ENCODE measurements at regions not wholly inside any gene's neighbourhood (a gene's known extent, or its start where the extent isn't known, plus 50 kb on each side); places are given as distances from the start of the nearest gene placed in this dataset.
A peak's percentile ranks its signal among the peaks of the same experiment; 100 is the strongest.

DNA sequence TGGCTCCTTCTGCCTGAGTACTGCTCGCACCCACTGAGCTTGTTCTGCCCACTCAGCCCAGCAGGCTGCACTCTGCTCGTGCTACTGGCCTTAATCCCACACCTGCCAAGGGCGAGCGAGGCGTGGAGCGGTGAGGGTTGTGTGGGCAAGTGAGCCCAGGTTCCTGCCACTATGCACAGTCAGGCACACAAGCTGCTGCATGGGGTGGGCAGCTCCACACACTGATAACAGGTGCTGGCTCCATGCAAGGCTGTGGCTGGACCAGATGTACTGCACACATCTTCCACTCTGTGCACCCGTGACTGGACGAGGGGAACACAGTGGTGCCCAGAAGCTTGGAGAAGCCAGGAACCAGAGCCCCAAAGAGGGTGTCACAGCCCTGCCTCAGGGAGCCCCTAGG lies 184.3 kb upstream of the NUDT6 start:
- H3K27me3 ChIP-seq (ENCODE audit: control insufficient read depth, insufficient read depth, low read length) = no peaks in the 10 kb centered on the region
- H3K4me1 ChIP-seq (ENCODE audit: control insufficient read depth, insufficient read depth, low read length) = peaks cover 12% of the 10 kb centered on the region
- no peak overlapping the region for H3K9ac ChIP-seq (ENCODE audit: low read length)
- no peak overlapping the region for H3K27ac ChIP-seq (ENCODE audit: low read depth, low read length)
- no peaks in the 10 kb centered on the region for H3K36me3 ChIP-seq (ENCODE audit: control insufficient read depth, insufficient read depth, low read length)
- no peak overlapping the region for H3K4me3 ChIP-seq (ENCODE audit: low read length)

- H3K4me1 ChIP-seq (ENCODE audit: control insufficient read depth, insufficient read depth, low read length) = peaks cover 14% of the 10 kb centered on the region
Measured at GRCh38 chr4:123107444-123108252, 185.3 kb upstream of the NUDT6 start.

DNA sequence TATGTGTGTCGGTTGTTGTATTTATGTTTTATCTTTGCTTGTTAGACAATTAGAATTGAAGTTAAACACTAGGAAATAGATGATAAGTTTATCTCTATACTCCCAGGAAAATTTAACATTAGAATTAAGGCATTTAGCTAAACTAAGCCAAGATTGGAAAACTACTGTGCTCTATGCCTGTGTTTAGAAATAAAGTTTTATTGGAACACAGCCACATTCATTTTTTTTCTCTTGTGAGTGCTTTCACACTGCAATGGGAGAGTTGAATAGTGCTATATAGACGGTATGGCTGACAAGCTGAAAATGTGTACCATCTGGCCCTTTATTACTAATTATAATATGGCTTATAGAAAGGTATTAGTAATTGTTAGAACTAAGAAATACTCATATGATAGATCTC lies 186.7 kb upstream of the NUDT6 start:
- Histone ChIP-seq H3K9ac (ENCODE audit: low read length) (no peak overlapping the region), H3K36me3 (ENCODE audit: control insufficient read depth, insufficient read depth, low read length) (peaks cover 2% of the 10 kb centered on the region), H3K27me3 (ENCODE audit: control insufficient read depth, insufficient read depth, low read length) (no peaks in the 10 kb centered on the region), H3K4me1 (ENCODE audit: control insufficient read depth, insufficient read depth, low read length) (peaks cover 9% of the 10 kb centered on the region), H3K4me3 (ENCODE audit: low read length) (no peak overlapping the region), H3K27ac (ENCODE audit: low read depth, low read length) (no peak overlapping the region)

More at GRCh38 chr4:123107444-123108252, 185.3 kb upstream of the NUDT6 start:
- no peaks in the 10 kb centered on the region for H3K27me3 ChIP-seq (ENCODE audit: control insufficient read depth, insufficient read depth, low read length)
- H3K9ac ChIP-seq (ENCODE audit: low read length) = no peak overlapping the region
- H3K36me3 ChIP-seq (ENCODE audit: control insufficient read depth, insufficient read depth, low read length) = no peaks in the 10 kb centered on the region
- no peak overlapping the region for H3K4me3 ChIP-seq (ENCODE audit: low read length)
- H3K27ac ChIP-seq (ENCODE audit: low read depth, low read length) = no peak overlapping the region

- Histone ChIP-seq H3K36me3 (ENCODE audit: control insufficient read depth, insufficient read depth, low read length) (peaks cover 3% of the 10 kb centered on the region), H3K27me3 (ENCODE audit: control insufficient read depth, insufficient read depth, low read length) (no peaks in the 10 kb centered on the region), H3K9ac (ENCODE audit: low read length) (no peak overlapping the region), H3K4me3 (ENCODE audit: low read length) (no peak overlapping the region), H3K4me1 (ENCODE audit: control insufficient read depth, insufficient read depth, low read length) (peaks cover 9% of the 10 kb centered on the region), H3K27ac (ENCODE audit: low read depth, low read length) (no peak overlapping the region)
Measured at GRCh38 chr4:123110147-123110546, 187.8 kb upstream of the NUDT6 start.

- no peaks in the 10 kb centered on the region for H3K27me3 ChIP-seq (ENCODE audit: control insufficient read depth, insufficient read depth, low read length)
- H3K36me3 ChIP-seq (ENCODE audit: control insufficient read depth, insufficient read depth, low read length) = peaks cover 3% of the 10 kb centered on the region
- H3K4me1 ChIP-seq (ENCODE audit: control insufficient read depth, insufficient read depth, low read length) = peaks cover 9% of the 10 kb centered on the region
- H3K4me3 ChIP-seq (ENCODE audit: low read length) = no peak overlapping the region
- no peak overlapping the region for H3K9ac ChIP-seq (ENCODE audit: low read length)
- H3K27ac ChIP-seq (ENCODE audit: low read depth, low read length) = peak overlapping the region; percentile 48
Measured at GRCh38 chr4:123110685-123111084, 188.3 kb upstream of the NUDT6 start.

- Histone ChIP-seq H3K4me3 (ENCODE audit: low read length) (no peak overlapping the region), H3K27me3 (ENCODE audit: control insufficient read depth, insufficient read depth, low read length) (no peaks in the 10 kb centered on the region), H3K4me1 (ENCODE audit: control insufficient read depth, insufficient read depth, low read length) (peaks cover 9% of the 10 kb centered on the region), H3K36me3 (ENCODE audit: control insufficient read depth, insufficient read depth, low read length) (peaks cover 3% of the 10 kb centered on the region), H3K9ac (ENCODE audit: low read length) (no peak overlapping the region), H3K27ac (ENCODE audit: low read depth, low read length) (no peak overlapping the region)
Measured at GRCh38 chr4:123113155-123113554, 190.8 kb upstream of the NUDT6 start.

DNA sequence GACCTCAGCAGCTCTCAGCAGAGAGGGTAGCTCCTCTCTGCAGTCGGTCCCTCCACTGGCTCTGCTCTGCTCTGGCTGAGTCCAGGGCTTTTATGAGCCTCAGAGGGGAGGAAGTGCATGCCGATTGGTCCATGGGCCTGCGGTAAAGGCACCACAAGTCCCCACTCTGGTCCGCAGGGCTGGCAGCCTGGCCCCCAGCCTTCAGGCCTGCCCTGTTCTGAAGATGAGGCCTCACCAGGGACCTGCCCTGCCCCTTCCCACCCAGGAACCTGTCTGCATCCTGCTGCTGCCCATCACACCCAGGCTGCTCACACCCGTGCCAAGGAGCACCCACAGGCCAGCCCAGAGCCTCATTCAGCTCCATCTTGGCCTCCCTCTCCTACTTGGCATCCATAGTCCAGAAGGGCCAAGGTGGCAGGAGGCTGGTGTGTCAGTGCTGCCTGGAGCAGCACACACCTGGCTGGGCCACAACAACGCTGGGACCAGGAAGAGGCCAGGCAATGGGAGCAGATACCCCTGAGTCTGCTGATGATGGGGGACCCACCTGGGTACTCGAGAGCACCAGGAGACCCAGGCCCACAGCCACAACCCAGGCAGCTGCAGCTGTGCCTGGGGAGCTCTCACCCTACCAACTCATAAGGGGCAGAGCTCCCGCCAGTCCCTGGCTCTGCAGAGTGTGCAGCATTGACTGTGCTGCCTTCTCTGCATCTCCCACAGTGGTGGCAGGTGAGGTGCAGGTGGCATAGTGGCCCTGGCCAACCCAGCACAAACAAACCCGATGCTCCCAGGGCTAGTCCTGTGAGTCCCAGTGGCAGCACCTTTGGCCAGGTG lies 191.9 kb upstream of the NUDT6 start:
- Histone ChIP-seq H3K9ac (ENCODE audit: low read length) (no peak overlapping the region), H3K27me3 (ENCODE audit: control insufficient read depth, insufficient read depth, low read length) (no peaks in the 10 kb centered on the region), H3K4me1 (ENCODE audit: control insufficient read depth, insufficient read depth, low read length) (peaks cover 9% of the 10 kb centered on the region), H3K27ac (ENCODE audit: low read depth, low read length) (no peak overlapping the region), H3K36me3 (ENCODE audit: control insufficient read depth, insufficient read depth, low read length) (peaks cover 3% of the 10 kb centered on the region), H3K4me3 (ENCODE audit: low read length) (no peak overlapping the region)

GRCh38 chr4:123114915-123115756 lies 192.7 kb upstream of the NUDT6 start:
- Histone ChIP-seq H3K4me1 (ENCODE audit: control insufficient read depth, insufficient read depth, low read length) (peaks cover 6% of the 10 kb centered on the region), H3K4me3 (ENCODE audit: low read length) (no peak overlapping the region), H3K9ac (ENCODE audit: low read length) (no peak overlapping the region), H3K36me3 (ENCODE audit: control insufficient read depth, insufficient read depth, low read length) (peaks cover 3% of the 10 kb centered on the region), H3K27me3 (ENCODE audit: control insufficient read depth, insufficient read depth, low read length) (no peaks in the 10 kb centered on the region), H3K27ac (ENCODE audit: low read depth, low read length) (no peak overlapping the region)

DNA sequence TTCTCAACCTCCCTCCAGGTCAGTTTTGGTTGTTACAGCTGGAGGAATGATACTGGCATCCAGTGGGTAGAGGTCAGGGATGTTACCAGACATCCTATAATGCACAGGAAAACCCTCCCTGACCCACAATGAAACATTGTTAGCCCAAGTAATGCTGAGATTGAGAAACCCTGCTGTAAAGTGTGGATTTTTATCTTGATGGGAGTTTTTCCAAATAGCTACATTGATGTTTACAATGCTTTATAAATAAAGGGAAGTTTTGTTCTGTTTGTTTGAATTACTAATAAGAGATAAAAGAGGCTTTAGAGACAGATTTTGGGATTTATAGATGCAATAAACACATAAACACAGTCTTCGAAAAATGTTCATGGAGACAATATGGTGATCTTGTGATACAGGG lies 194.0 kb upstream of the NUDT6 start:
- Histone ChIP-seq H3K4me1 (ENCODE audit: control insufficient read depth, insufficient read depth, low read length) (peaks cover 2% of the 10 kb centered on the region), H3K27me3 (ENCODE audit: control insufficient read depth, insufficient read depth, low read length) (no peaks in the 10 kb centered on the region), H3K36me3 (ENCODE audit: control insufficient read depth, insufficient read depth, low read length) (peaks cover 3% of the 10 kb centered on the region), H3K27ac (ENCODE audit: low read depth, low read length) (no peak overlapping the region), H3K4me3 (ENCODE audit: low read length) (no peak overlapping the region), H3K9ac (ENCODE audit: low read length) (no peak overlapping the region)

DNA sequence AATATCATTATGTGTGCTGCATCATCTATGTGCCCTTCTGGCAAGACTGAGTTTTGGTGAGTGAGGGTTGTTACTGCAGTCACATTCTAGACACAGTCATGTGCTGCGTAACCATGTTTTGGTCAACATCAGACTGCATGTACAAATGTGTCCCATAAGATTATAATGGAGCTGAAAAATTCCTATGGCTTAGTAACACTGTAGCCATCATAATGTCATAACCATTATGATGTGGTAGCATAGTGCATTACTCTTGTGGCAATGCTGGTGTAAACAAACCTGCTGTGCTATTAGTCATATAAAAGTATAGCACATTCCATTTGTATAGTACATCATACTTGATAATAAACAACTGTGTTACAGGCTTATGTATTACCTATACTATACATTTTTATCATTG lies 198.1 kb upstream of the NUDT6 start:
- Histone ChIP-seq H3K9ac (ENCODE audit: low read length) (no peak overlapping the region), H3K36me3 (ENCODE audit: control insufficient read depth, insufficient read depth, low read length) (no peaks in the 10 kb centered on the region), H3K27me3 (ENCODE audit: control insufficient read depth, insufficient read depth, low read length) (no peaks in the 10 kb centered on the region), H3K4me3 (ENCODE audit: low read length) (no peak overlapping the region), H3K27ac (ENCODE audit: low read depth, low read length) (no peak overlapping the region), H3K4me1 (ENCODE audit: control insufficient read depth, insufficient read depth, low read length) (no peaks in the 10 kb centered on the region)

- Histone ChIP-seq H3K27ac (ENCODE audit: low read depth, low read length) (no peak overlapping the region), H3K27me3 (ENCODE audit: control insufficient read depth, insufficient read depth, low read length) (no peaks in the 10 kb centered on the region), H3K9ac (ENCODE audit: low read length) (no peak overlapping the region), H3K36me3 (ENCODE audit: control insufficient read depth, insufficient read depth, low read length) (no peaks in the 10 kb centered on the region), H3K4me3 (ENCODE audit: low read length) (no peak overlapping the region), H3K4me1 (ENCODE audit: control insufficient read depth, insufficient read depth, low read length) (no peaks in the 10 kb centered on the region)
Measured at GRCh38 chr4:123121241-123121907, 199.0 kb upstream of the NUDT6 start.

- Histone ChIP-seq H3K36me3 (ENCODE audit: control insufficient read depth, insufficient read depth, low read length) (no peaks in the 10 kb centered on the region), H3K4me3 (ENCODE audit: low read length) (no peak overlapping the region), H3K27ac (ENCODE audit: low read depth, low read length) (no peak overlapping the region), H3K27me3 (ENCODE audit: control insufficient read depth, insufficient read depth, low read length) (no peaks in the 10 kb centered on the region), H3K4me1 (ENCODE audit: control insufficient read depth, insufficient read depth, low read length) (no peaks in the 10 kb centered on the region), H3K9ac (ENCODE audit: low read length) (no peak overlapping the region)
Measured at GRCh38 chr4:123125477-123125876, 203.1 kb upstream of the NUDT6 start.

All from rectal smooth muscle tissue (tissue), 1 donor.